NCI-H748 (cell line): ENCODE measurements at regions not wholly inside any gene's neighbourhood (a gene's known extent, or its start where the extent isn't known, plus 50 kb on each side); places are given as distances from the start of the nearest gene placed in this dataset.

Source experiments
- DNase-seq: peaks from one replicate; lab custom pipeline; 2025; ENCODE audit not compliant: unreplicated experiment; lab: John Stamatoyannopoulos, UW

GRCh38 chr7:7114575-7115291 lies 67.6 kb upstream of the C1GALT1 start:
- DNase-seq, result peak; percentile 95

GRCh38 chr7:7117935-7118586 lies 64.3 kb upstream of the C1GALT1 start:
- no peak for DNase-seq

- no peak for DNase-seq
These were observed 63.5 kb upstream of the C1GALT1 start for GRCh38 chr7:7118822-7119221.

- DNase-seq, result no peak
These were observed 62.6 kb upstream of the C1GALT1 start for GRCh38 chr7:7119729-7120128.

- DNase-seq, result no peak
These were observed 60.3 kb upstream of the C1GALT1 start for GRCh38 chr7:7122033-7122478.

- DNase-seq, result no peak
These were observed 59.6 kb upstream of the C1GALT1 start for GRCh38 chr7:7122701-7123281.

GRCh38 chr7:7125963-7126362 lies 56.4 kb upstream of the C1GALT1 start:
- no peak for DNase-seq

GRCh38 chr7:7127773-7128172 lies 54.6 kb upstream of the C1GALT1 start:
- no peak for DNase-seq

- no peak for DNase-seq
These were observed 53.0 kb upstream of the C1GALT1 start for GRCh38 chr7:7129381-7129780.

GRCh38 chr7:7131273-7131672 lies 51.1 kb upstream of the C1GALT1 start:
- no peak for DNase-seq
